Spleen (tissue), 11 donors: ENCODE measurements at regions not wholly inside any gene's neighbourhood (a gene's known extent, or its start where the extent isn't known, plus 50 kb on each side); places are given as distances from the start of the nearest gene placed in this dataset.
A peak's percentile ranks its signal among the peaks of the same experiment; 100 is the strongest.
"Not testable (repeated sequence)": the region's sequence is repeated elsewhere in the genome, so short reads cannot be mapped to it uniquely, and the experiment has no call there.

Source experiments
- DNase-seq: peaks from one replicate; pipeline ENCODE4 v3.0.0-alpha.2; 2020
- H3K27ac ChIP-seq, 8 donors: fragments of 200-600 bp; sonication (generic) in 7 of 8; 1 replicate in 4 of 8; 2 replicates in 4 of 8; pipeline versions ENCODE4 v1.5.0 to v1.8.0; 2016 to 2021; ENCODE audit warnings: inconsistent platforms in 4 of 8, mild to moderate bottlenecking in 4 of 8, moderate library complexity in 1 of 8
- H3K27me3 ChIP-seq, 7 donors: fragments of 200-600 bp; sonication (generic) in 6 of 7; replicated peaks in 1 of 7; 1 replicate in 4 of 7; 2 replicates in 3 of 7; pipeline versions ENCODE4 v1.5.0 to v1.8.0; 2016 to 2021; ENCODE audit warnings: inconsistent platforms in 3 of 7, mild to moderate bottlenecking in 1 of 7
- H3K36me3 ChIP-seq, 6 donors: fragments of 200-600 bp; sonication (generic) in 5 of 6; 1 replicate in 4 of 6; 2 replicates in 2 of 6; pipeline versions ENCODE4 v1.5.0 to v1.8.0; 2016 to 2021; ENCODE audit warnings: inconsistent platforms in 2 of 6
- H3K4me1 ChIP-seq, 6 donors: fragments of 200-600 bp; sonication (generic) in 5 of 6; 1 replicate in 3 of 6; 2 replicates in 3 of 6; pipeline versions ENCODE4 v1.5.0 to v1.8.0; 2016 to 2021; ENCODE audit warnings: inconsistent platforms in 3 of 6
- H3K4me3 ChIP-seq, 8 donors: fragments of 200-600 bp; sonication (generic) in 7 of 8; 1 replicate in 4 of 8; 2 replicates in 4 of 8; pipeline versions ENCODE4 v1.5.0 to v1.8.0; 2016 to 2021; ENCODE audit warnings: inconsistent platforms in 4 of 8, mild to moderate bottlenecking in 4 of 8, moderate library complexity in 2 of 8
- H3K9me3 ChIP-seq, 8 donors: fragments of 200-600 bp; sonication (generic) in 7 of 8; 1 replicate in 4 of 8; 2 replicates in 4 of 8; pipeline versions ENCODE4 v1.5.0 to v1.8.0; 2016 to 2021; ENCODE audit warnings: inconsistent platforms in 4 of 8
- POLR2A ChIP-seq, 3 donors: fragments of 450-650 bp; IDR thresholded peaks; one replicate each; pipeline ENCODE4 v1.5.1; 2017; ENCODE audit warnings: antibody characterized with exemption in 3 of 3, mild to moderate bottlenecking in 1 of 3
- POLR2AphosphoS5 ChIP-seq, 3 donors: sonication (generic); formaldehyde crosslinking; IDR thresholded peaks; one replicate each; pipeline ENCODE4 v1.5.1; 2017; ENCODE audit warnings: antibody characterized with exemption in 3 of 3
- WGBS, 5 donors: extraction: QIAGEN DNeasy Blood & Tissue Kit in 3 of 5; methylation state at CpG; one replicate each; pipeline versions ENCODE4 v1.1.5 to v1.1.7; 2013 to 2018; 5-methylcytosine and 5-hydroxymethylcytosine counted together
- intact Hi-C: fragments of 100-400 bp; cut with DNase I; formaldehyde crosslinking; loops from one replicate; pipeline ENCODE4 v1.15.0; 2023; ENCODE audit warnings: low total_unique reads
- TF ChIP-seq, protein P1 (sequence below), 11 experiments: fragments of 200-600 bp in 7 of 11; fragments of 450-650 bp in 4 of 11; sonication (generic) in 4 of 11; IDR thresholded peaks in 8 of 11; conservative IDR thresholded peaks in 3 of 11; 1 replicate in 7 of 11; 2 replicates in 4 of 11; pipeline versions ENCODE4 v1.4.0 to v1.8.0; 2016 to 2021; ENCODE audit warnings: antibody characterized with exemption in 11 of 11, inconsistent platforms in 4 of 11, mild to moderate bottlenecking in 1 of 11
- donor health status: healthy with polysubstance abuse.
- donor health status: DM: no; HTN: no; CAD: no; lungs with moderate emphysema.
- donor health status: DM: no; HTN: no; CAD: no.
- donor health status: Bipolar disorder and iron deficiency.
- donor health status: healthy.
- donor health status: DM: no; HTN: no; CAD: no.
- donor health status: DM: yes; HTN: yes; CAD: no.

DNA sequence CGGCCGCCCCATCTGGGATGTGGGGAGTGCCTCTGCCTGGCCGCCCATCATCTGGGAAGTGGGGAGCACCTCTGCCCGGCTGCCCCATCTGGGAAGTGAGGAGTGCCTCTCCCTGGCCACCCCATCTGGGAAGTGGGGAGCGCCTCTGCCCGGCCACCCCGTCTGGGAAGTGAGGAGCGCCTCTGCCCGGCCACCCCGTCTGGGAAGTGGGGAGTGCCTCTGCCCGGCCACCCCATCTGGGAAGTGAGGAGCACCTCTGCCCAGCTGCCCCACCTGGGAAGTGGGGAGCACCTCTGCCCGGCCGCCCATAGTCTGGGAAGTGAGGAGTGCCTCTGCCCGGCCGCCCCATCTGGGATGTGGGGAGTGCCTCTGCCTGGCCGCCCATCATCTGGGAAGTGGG is 91.7 kb upstream of the ZNF519 start:
- peaks cover 0 to 23% (median 3%) of the 10 kb centered on the region in 8 donors for H3K9me3 ChIP-seq
- H3K27ac ChIP-seq, H3K4me3 ChIP-seq, H3K36me3 ChIP-seq, DNase-seq, H3K4me1 ChIP-seq, H3K27me3 ChIP-seq, intact Hi-C loops: not testable (repeated sequence)
- WGBS, 5 donors, result 89 to 100% (median 96%) methylated on average over 5 to 16 of the region's 16 CpGs

DNA sequence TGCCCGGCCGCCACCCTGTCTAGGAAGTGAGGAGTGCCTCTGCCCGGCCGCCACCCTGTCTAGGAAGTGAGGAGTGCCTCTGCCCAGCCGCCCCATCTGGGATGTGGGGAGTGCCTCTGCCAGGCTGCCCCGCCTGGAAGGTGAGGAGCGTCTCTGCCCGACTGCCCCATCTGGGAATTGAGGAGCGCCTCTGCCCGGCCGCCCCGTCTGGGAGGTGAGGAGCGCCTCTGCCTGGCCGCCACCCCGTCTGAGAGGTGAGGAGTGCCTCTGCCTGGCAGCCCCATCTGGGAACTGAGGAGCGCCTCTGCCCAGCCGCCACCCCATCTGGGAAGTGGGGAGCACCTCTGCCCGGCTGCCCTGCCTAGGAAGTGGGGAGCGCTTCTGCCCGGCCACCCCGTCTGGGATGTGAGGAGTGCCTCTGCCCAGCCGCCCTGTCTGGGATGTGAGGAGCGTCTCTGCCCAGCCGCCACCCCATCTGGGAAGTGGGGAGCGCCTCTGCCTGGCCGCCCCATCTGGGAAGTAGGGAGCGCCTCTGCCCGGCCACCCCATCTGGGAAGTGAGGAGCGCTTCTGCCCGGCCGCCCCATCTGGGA is 91.1 kb upstream of the ZNF519 start:
- H3K36me3 ChIP-seq, H3K27me3 ChIP-seq, H3K4me1 ChIP-seq, H3K4me3 ChIP-seq, DNase-seq, H3K27ac ChIP-seq, intact Hi-C loops: not testable (repeated sequence)
- WGBS, 5 donors, result 92 to 100% (median 96%) methylated on average over 6 to 31 of the region's 31 CpGs
- H3K9me3 ChIP-seq, result peaks cover 0 to 23% (median 3%) of the 10 kb centered on the region in 8 donors

DNA sequence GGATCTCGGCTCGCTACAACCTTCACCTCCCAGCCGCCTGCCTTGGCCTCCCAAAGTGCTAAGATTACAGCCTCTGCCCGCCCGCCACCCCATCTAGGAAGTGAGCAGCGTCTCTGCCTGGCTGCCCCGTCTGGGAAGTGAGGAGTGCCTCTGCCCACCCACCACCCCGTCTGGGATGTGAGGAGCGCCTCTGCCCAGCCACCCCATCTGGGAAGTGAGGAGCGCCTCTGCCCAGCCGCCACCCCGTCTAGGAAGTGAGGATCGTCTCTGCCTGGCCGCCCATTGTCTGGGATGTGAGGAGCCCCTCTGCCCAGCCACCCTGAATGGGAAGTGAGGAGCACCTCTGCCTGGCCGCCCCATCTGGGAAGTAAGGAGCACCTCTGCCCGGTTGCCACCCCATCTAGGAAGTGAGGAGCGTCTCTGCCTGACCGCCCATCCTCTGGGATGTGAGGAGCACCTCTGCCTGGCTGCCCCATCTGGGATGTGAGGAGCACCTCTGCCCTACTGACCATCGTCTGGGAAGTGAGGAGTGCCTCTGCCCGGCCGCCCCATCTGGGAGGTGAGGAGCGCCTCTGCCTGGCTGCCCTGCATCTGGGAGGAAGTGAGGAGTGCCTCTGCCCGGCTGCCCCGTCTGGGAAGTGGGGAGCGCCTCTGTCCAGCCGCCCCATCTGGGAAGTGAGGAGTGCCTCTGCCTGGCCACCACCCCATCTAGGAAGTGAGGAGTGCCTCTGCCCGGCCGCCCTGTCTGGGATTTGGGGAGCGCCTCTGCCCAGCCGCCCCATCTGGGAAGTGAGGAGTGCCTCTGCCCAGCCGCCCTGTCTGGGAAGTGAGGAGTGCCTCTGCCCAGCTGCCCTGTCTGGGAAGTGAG is 90.4 kb upstream of the ZNF519 start:
- H3K27ac ChIP-seq, H3K36me3 ChIP-seq, H3K27me3 ChIP-seq, H3K4me3 ChIP-seq, H3K4me1 ChIP-seq, intact Hi-C loops: not testable (repeated sequence)
- H3K9me3 ChIP-seq, result peaks cover 0 to 23% (median 3%) of the 10 kb centered on the region in 8 donors
- peak; percentile 53 for DNase-seq
- WGBS, 5 donors, result 86 to 95% (median 93%) methylated on average over 25 to 31 of the region's 31 CpGs

DNA sequence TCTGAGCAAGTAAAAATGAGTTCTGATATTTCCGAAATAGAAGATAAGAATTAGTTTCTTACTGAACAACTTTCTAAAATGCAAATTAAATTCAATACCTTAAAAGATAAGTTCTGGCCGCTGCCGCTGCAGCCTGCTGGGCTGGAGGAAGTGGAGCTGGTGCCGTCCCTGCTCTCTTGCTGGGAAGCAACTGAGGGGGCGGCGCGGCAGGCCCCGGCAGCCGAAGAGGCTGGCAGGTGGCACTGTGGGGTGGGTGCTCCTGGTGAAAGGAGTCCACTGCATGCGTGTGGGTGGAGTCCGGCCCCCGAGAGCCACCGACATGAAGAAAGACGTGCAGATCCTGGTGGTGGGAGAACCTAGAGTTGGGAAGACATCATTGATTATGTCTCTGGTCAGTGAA is 89.5 kb upstream of the ZNF519 start:
- intact Hi-C loops, result no loop called here
- peak; percentile 69 for DNase-seq

DNA sequence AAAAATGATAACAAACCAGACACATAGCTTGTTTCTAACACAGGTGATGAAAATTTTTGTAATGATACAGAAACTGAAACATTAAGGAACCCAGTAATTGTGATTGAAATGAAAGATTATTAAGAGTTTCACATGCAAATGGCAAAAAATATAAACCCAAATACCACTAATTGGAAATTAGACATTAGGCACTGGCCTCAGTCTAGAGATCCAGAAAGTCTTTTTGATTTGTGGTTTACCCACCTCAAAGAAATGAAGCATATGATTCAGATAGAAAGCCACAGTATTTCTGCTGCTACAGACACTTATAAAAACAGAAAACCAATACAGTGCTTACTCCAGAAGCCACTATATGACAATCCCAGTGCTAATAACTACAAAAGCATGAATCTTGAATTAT is 83.7 kb upstream of the ZNF519 start:
- H3K4me3 ChIP-seq, intact Hi-C loops, H3K36me3 ChIP-seq, H3K9me3 ChIP-seq, H3K27me3 ChIP-seq, H3K4me1 ChIP-seq, DNase-seq, H3K27ac ChIP-seq: not testable (repeated sequence)

More for the DNA sequence above, 89.5 kb upstream of the ZNF519 start:
- H3K4me3 ChIP-seq, result no peak overlapping the region
- H3K4me1 ChIP-seq, result no peaks in the 10 kb centered on the region
- no peaks in the 10 kb centered on the region for H3K36me3 ChIP-seq
- TF ChIP-seq POLR2AphosphoS5 (IDR thresholded peaks at IDR 0.05) (no peak), POLR2A (IDR thresholded peaks at IDR 0.05) (no peak)
- TF ChIP-seq, protein P1, sequence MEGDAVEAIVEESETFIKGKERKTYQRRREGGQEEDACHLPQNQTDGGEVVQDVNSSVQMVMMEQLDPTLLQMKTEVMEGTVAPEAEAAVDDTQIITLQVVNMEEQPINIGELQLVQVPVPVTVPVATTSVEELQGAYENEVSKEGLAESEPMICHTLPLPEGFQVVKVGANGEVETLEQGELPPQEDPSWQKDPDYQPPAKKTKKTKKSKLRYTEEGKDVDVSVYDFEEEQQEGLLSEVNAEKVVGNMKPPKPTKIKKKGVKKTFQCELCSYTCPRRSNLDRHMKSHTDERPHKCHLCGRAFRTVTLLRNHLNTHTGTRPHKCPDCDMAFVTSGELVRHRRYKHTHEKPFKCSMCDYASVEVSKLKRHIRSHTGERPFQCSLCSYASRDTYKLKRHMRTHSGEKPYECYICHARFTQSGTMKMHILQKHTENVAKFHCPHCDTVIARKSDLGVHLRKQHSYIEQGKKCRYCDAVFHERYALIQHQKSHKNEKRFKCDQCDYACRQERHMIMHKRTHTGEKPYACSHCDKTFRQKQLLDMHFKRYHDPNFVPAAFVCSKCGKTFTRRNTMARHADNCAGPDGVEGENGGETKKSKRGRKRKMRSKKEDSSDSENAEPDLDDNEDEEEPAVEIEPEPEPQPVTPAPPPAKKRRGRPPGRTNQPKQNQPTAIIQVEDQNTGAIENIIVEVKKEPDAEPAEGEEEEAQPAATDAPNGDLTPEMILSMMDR (IDR thresholded peaks at IDR 0.05 in 8 of 11, conservative IDR thresholded peaks at IDR 0.05 in 3 of 11), result no peak
- no peaks in the 10 kb centered on the region for H3K27me3 ChIP-seq
- peaks cover 0 to 23% (median 3%) of the 10 kb centered on the region in 8 donors for H3K9me3 ChIP-seq
- WGBS, 5 donors, result 87 to 95% (median 92%) methylated on average over 14 of the region's 14 CpGs
- H3K27ac ChIP-seq, result no peak overlapping the region

DNA sequence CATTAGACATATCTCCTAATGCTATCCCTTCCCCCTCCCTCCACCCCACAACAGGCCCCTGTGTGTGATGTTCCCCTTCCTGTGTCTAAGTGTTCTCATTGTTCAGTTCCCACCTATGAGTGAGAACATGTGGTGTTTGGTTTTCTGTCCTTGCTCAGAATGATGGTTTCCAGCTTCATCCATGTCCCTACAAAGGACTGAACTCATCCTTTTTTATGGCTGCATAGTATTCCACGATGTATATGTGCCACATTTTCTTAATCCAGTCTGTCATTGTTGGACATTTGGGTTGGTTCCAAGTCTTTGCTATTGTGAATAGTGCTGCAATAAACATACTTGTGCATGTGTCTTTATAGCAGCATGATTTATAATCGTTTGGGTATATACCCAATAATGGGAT is 71.2 kb upstream of the ZNF519 start:
- H3K36me3 ChIP-seq, H3K27ac ChIP-seq, H3K4me3 ChIP-seq, H3K27me3 ChIP-seq, H3K9me3 ChIP-seq, intact Hi-C loops, DNase-seq, H3K4me1 ChIP-seq: not testable (repeated sequence)
- WGBS, 5 donors, result 83 to 92% (median 86%) methylated on average over 2 of the region's 2 CpGs

DNA sequence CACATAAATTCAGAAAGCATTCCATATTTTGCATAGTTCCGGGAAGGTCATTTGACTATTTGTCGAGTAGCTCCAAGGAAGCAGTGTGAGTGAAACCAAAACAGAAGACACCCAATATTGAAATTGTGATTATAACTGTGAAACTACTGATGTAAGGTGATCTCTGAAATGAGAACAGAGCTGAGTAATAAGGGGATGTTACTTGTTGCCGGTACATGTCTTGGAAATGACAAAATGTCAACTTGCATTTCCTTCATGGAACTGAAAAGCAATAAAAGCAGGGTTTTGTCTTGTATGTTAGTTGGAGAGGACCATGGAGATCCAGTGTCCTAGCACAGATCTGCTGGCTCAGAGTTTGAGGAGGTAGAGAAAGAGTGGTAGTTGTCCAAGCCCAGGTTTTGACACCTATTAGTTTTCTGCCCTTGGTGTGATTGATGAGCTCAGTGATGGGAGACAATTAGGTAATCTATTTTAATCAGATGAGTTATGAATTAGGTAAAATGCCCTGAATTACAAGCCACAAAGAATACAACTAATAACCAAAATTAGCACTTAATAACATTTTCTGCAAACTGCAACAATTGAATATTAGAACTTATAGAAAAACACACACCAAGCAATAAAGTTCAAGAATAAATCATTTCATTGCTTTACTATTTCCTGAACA is 58.7 kb upstream of the ZNF519 start:
- H3K36me3 ChIP-seq, DNase-seq, H3K27me3 ChIP-seq, intact Hi-C loops, H3K9me3 ChIP-seq, H3K4me1 ChIP-seq, H3K4me3 ChIP-seq, H3K27ac ChIP-seq: not testable (repeated sequence)
- WGBS, 5 donors, result 59 to 84% (median 77%) methylated on average over 3 of the region's 3 CpGs
